ENCODE measurements at regions not wholly inside any gene's neighbourhood (a gene's known extent, or its start where the extent isn't known, plus 50 kb on each side); places are given as distances from the start of the nearest gene placed in this dataset.

DNA sequence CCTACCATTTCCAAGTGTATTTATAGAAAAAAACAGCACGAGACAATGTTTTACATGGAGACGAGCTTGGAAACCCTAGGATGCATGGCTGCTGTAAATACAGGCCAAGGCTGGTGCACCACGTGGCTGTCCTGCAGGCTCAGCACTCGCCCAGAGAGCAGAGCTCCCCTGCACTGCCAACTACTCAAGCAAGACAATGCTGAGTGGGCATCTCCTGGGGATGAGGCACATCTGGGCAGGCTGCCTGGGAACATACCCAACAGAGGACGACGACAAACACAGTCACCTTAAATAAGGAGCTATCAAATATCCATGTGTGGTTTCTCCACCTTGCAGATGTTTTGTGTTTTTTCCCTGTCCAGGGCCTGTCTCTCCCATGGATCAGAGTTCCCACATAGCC, 128.3 kb upstream of the PRMT8 start:
- peaks cover 23% of the 10 kb centered on the region for H3K27me3 Mint-ChIP-seq
- intact Hi-C loops (cut with micrococcal nuclease), result no loop called here
- no peaks in the 10 kb centered on the region for H3K4me1 Mint-ChIP-seq
- H3K27ac Mint-ChIP-seq, result no peak overlapping the region
- no peak for DNase-seq
- H3K9me3 Mint-ChIP-seq, result no peaks in the 10 kb centered on the region
- no peaks in the 10 kb centered on the region for H3K36me3 Mint-ChIP-seq (ENCODE audit: low read depth)
- no peak overlapping the region for H3K4me3 Mint-ChIP-seq

DNA sequence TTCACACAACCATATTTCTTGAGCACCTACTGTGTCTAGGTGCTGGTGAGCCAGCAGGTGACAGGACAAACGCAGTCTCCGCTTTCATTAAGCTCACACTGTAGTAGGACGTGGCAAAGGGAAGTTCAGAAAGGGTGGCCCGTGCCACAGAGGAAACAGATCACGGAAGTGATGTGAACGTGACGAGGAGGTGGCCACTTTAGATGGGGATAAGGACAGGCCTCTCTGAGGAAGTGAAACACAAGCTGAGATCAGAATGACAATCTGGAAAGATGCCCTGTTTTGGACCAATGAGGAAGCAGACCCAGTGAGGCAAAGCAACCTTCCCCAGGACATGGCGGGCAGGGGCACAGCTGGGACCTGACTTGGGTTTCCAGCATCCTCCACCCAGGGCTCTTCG, 127.4 kb upstream of the PRMT8 start:
- Mint-ChIP-seq H3K4me1 (no peaks in the 10 kb centered on the region), H3K36me3 (ENCODE audit: low read depth) (no peaks in the 10 kb centered on the region), H3K27me3 (peaks cover 23% of the 10 kb centered on the region), H3K27ac (no peak overlapping the region), H3K4me3 (no peak overlapping the region), H3K9me3 (no peaks in the 10 kb centered on the region)
- intact Hi-C loops (cut with micrococcal nuclease), result no loop called here
- DNase-seq, result no peak

DNA sequence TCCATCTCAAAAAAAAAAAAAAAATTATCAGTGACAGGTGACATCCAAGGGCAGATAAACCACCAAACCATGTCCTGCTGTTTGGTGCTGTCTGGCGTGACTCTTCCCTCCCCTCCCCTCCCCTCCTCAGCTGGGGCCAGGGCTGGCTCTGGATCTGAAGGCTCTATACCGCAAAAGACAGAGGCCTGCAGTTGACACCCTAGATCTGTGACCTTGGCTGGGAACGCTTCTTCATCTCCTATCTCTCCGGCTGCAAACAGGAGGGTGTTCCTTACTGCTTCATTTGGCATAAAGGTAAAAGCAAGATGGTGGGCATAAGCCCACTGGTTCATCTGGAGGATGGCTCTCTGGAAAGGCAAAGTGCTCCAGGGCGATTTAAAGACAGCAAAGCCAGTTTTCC, 126.8 kb upstream of the PRMT8 start:
- intact Hi-C loops (cut with micrococcal nuclease), result no loop called here
- Mint-ChIP-seq H3K4me1 (no peaks in the 10 kb centered on the region), H3K36me3 (ENCODE audit: low read depth) (no peaks in the 10 kb centered on the region), H3K9me3 (no peaks in the 10 kb centered on the region), H3K27me3 (peaks cover 23% of the 10 kb centered on the region), H3K27ac (no peak overlapping the region), H3K4me3 (no peak overlapping the region)
- no peak for DNase-seq

DNA sequence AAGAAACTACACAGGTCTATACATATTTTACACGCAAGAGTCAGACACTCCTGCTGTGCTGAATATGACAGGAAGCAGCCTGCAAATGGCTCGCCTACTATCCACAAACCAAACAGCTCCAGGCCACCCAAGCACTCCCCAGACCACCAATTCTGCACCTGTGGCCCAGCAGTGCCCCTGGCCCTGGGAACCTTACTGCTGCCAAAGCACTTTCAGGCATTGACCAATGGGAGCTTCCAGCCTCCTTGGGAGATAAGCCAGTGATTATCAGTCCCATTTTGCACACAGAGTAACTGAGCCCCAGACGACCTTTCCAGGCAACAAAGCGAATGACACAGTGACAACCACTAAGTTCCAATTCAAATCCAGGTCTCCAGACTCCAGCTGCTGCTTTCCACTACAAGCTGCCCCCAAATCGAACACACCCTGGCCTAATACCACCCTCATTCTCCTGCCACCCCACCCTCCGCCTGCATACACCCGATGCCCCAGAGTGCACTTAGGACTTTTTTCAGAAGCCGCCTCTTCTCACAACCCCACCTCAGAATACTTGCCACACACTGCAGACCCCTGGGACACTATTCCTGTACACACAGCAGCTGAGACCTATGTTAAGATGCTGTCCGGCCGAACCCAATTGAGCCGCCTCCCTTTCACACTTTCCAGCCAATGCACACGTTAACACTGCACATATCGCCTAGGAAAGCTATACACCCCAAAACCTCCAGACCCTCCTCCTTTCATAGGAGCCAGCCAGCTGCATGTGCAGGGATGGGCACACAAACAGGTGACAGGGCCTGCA, 126.1 kb upstream of the PRMT8 start:
- H3K9me3 Mint-ChIP-seq, result no peaks in the 10 kb centered on the region
- H3K4me3 Mint-ChIP-seq, result no peak overlapping the region
- no peaks in the 10 kb centered on the region for H3K36me3 Mint-ChIP-seq (ENCODE audit: low read depth)
- intact Hi-C loops (cut with micrococcal nuclease), result no loop called here
- no peak for DNase-seq
- no peak overlapping the region for H3K27ac Mint-ChIP-seq
- no peaks in the 10 kb centered on the region for H3K4me1 Mint-ChIP-seq
- peaks cover 23% of the 10 kb centered on the region for H3K27me3 Mint-ChIP-seq

DNA sequence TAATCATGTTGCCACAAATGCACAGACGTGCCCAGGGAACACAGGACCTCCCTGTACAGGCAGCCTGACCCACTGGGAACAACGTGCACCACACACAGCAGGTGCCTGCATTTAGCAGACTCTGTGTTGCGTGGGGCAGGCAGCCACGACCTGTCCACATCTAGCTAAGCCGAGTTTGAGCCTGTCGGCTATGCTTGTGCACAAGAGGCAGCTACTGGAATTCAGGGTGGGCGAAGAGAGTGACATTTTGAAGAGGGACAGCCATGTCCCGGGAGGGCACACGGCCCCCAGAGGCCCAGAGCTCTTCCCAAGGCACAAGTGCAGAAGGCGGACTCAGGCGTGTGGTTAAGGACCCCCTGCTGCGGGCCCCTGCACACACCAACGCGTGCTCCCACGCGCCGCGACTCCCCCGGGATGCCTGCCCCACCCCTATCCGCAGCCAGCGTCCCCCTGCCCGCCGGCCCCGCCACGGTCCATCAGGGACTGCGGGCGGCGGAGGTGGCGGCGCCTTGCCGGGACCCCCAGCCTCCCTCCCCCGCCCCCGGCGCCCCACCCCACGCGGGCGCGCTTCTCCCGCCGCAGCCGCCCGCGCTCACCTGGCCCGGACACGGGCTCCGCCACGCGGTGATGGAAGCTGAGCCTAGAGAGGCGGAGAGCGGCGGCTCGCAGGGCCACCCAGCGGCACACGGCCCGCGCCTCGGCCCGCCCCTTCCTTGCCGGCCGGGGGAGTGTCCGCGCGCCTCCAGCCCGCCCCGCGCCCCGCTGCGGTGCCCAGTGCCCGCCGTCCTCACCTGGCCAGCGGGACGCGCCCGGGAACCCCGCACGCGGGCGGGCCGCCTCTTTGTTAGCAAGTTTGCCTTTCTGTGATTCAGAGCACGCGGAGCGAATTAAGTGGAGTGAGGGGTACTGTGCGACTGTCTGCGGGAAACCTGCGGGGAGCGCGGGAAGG, 125.3 kb upstream of the PRMT8 start:
- Mint-ChIP-seq H3K27me3 (peaks cover 23% of the 10 kb centered on the region), H3K36me3 (ENCODE audit: low read depth) (no peaks in the 10 kb centered on the region), H3K4me3 (no peak overlapping the region), H3K27ac (no peak overlapping the region), H3K4me1 (no peaks in the 10 kb centered on the region), H3K9me3 (no peaks in the 10 kb centered on the region)
- no peak for DNase-seq
- intact Hi-C loops (cut with micrococcal nuclease), result no loop called here

DNA sequence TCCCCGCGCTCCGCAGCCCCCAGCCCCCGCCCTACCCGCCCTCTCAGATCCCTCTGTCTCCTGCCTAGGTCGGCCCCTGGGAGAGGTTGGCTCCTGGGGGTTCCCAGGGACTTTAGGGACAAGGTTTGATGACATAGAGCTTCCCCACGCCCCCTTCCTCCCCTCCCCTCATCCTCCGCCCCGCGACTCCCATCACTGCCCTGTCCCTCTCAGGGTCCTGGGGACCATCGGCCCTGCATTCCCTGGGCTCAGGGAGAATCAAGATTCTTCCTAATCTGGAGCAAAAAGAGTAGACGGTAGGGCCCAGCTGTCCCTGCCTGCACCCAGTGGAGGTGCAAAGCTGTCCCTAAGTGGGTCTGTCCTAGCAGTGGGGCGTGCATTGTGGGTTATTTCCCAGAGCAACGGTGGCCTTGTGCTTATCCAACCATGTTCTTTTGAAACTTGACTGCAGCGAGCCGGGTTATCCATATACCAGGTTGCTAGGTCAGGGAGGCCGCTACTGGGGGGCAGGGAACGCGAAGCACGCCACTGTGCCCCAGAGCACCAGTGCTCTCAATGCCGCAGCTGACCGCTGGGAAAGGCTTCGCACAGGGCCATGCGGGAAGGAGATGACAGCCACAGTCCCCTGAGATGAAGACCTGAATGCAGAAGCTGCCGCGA, 124.4 kb upstream of the PRMT8 start:
- DNase-seq, result no peak
- no peak overlapping the region for H3K4me3 Mint-ChIP-seq
- no peaks in the 10 kb centered on the region for H3K4me1 Mint-ChIP-seq
- H3K27me3 Mint-ChIP-seq, result peaks cover 26% of the 10 kb centered on the region
- no peaks in the 10 kb centered on the region for H3K9me3 Mint-ChIP-seq
- intact Hi-C loops (cut with micrococcal nuclease), result no loop called here
- H3K36me3 Mint-ChIP-seq (ENCODE audit: low read depth), result no peaks in the 10 kb centered on the region
- H3K27ac Mint-ChIP-seq, result no peak overlapping the region

DNA sequence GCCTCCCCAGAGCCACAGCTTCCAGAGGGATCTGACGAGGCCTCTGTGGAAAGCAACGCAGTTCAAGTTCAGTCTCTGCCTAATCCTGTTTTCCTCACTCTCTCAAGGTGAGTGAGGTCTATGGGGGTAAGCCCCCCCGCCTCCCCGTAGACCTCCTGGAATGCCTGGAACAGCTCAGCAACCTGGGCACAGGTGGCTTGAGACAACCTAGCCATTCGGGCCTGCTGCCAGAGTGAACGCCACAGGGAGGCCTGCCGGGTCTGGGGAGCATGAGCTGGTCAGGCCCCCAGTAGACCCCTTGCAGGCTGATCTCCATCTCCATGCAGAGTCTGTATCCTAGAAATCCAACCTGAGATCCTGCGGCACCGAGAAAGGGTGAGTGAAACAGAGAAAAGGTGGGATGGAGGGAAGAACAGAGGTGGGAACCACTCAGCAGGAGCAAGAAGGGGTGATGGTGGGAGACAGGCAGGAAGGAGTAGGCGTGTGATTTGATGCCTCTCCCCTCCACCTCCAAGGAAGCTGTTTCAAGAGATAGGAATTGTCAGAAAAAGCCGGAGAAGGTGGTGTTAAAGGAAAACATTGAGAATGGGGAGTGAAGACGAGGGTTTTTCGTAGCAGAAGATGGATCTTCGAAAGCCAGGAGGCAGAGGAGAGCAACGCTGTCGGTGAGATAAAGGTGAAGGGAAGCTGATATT, 123.1 kb upstream of the PRMT8 start:
- intact Hi-C loops (cut with micrococcal nuclease), result no loop called here
- no peak for DNase-seq
- Mint-ChIP-seq H3K27ac (no peak overlapping the region), H3K36me3 (ENCODE audit: low read depth) (no peaks in the 10 kb centered on the region), H3K9me3 (no peaks in the 10 kb centered on the region), H3K27me3 (peaks cover 24% of the 10 kb centered on the region), H3K4me3 (no peak overlapping the region), H3K4me1 (no peaks in the 10 kb centered on the region)

DNA sequence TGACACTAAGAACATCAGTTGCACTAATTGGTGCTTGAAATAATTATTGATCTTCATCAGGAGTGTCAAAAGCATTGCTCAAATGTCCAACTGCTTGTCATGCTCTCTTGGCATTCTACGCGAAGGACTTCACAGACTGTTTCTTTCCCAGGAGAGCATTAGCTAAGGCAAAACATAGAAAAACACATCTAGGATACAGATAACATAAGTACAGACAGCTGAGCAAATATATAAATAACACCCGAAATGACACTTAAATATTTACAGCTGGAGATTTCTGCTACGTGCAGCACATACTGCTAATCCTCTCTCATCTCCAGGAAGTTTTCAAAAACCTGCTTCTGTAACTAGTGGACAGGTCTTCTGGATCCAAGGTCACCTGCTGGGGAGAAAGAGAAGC, 120.0 kb upstream of the PRMT8 start:
- Mint-ChIP-seq H3K36me3 (ENCODE audit: low read depth) (no peaks in the 10 kb centered on the region), H3K4me3 (no peak overlapping the region), H3K4me1 (no peaks in the 10 kb centered on the region), H3K27me3 (peaks cover 6% of the 10 kb centered on the region), H3K9me3 (no peaks in the 10 kb centered on the region), H3K27ac (no peak overlapping the region)
- DNase-seq, result no peak
- intact Hi-C loops (cut with micrococcal nuclease), result no loop called here

DNA sequence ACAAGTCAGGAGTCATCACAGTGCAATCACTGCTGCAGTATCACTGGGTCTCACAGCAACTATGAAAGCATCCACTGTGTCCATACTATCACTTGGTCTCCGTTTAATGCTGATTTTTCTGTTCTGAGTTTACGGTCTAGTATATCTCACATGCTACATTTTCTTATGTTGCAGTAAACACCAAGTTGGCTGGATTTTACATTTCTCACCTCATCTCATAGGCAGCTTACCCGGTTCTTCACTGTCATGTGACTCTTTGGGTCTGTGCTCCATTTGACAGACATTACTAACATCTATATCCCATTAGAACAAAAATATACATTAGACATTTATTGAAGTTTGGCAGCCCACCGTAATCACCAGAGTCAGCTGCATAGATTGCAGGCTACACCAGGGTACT, 115.7 kb upstream of the PRMT8 start:
- H3K4me3 Mint-ChIP-seq, result no peak overlapping the region
- intact Hi-C loops (cut with micrococcal nuclease), result no loop called here

DNA sequence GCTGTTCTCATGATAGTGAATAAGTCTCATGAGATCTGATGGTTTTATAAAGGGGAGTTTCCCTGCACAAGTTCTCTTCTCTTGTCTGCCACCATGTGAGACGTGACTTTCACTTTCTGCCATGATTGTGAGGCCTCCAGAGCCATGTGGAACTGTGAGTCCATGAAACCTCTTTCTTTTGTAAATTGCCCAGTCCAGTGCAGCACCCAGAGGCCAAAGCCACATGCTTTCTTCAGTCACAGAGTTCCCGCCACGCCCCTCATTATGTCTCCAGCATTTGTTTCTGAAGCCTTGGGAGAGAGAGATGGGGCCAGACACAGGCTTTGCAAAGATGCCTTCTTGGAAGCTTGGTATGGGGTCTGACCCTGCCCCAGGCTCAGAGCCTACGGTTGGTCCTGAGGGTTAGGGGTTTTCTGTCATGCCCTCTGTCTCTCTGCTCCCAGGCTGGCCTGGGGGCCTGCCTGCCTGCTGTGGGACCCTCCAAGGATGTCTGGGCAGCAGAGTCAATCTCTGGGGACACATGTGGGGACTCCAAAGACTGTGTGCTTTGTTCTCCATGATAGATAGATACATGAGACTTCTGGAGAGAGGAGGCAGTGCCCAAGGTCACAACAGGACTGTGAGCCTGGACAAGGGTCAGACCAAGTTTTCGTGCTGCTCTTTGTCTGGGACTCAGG, 114.1 kb upstream of the PRMT8 start:
- Mint-ChIP-seq H3K27me3 (peaks cover 10% of the 10 kb centered on the region), H3K36me3 (ENCODE audit: low read depth) (no peaks in the 10 kb centered on the region), H3K9me3 (no peaks in the 10 kb centered on the region), H3K4me3 (no peak overlapping the region), H3K4me1 (no peaks in the 10 kb centered on the region), H3K27ac (no peak overlapping the region)
- no peak for DNase-seq
- intact Hi-C loops (cut with micrococcal nuclease), result no loop called here

More for the DNA sequence above, 115.7 kb upstream of the PRMT8 start:
- no peak overlapping the region for H3K27ac Mint-ChIP-seq
- H3K4me1 Mint-ChIP-seq, result no peaks in the 10 kb centered on the region
- no peak for DNase-seq
- no peaks in the 10 kb centered on the region for H3K9me3 Mint-ChIP-seq
- H3K36me3 Mint-ChIP-seq (ENCODE audit: low read depth), result no peaks in the 10 kb centered on the region
- H3K27me3 Mint-ChIP-seq, result peaks cover 9% of the 10 kb centered on the region

DNA sequence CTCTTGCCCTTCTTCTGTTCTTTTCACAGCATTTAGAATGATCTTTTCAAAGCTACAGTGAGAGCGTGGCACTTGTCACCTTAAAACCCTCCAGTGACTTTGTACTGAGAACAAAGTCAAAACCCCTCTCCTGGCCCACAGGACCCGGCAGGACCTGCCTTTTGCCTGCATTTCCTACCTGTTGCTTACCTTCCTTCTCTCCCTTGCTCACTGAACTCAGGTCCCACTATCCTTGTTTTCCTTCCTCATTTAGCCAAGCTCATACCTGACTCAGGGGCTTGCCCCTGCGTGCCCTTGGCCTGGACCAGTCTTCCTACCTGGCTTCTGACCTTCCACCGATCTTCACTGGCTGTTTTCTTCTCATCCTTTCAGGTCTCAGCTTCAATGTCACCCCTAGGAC, 112.3 kb upstream of the PRMT8 start:
- Mint-ChIP-seq H3K4me1 (no peaks in the 10 kb centered on the region), H3K27ac (no peak overlapping the region), H3K36me3 (ENCODE audit: low read depth) (no peaks in the 10 kb centered on the region), H3K4me3 (no peak overlapping the region), H3K9me3 (no peaks in the 10 kb centered on the region), H3K27me3 (peaks cover 19% of the 10 kb centered on the region)
- no peak for DNase-seq
- intact Hi-C loops (cut with micrococcal nuclease), result no loop called here

DNA sequence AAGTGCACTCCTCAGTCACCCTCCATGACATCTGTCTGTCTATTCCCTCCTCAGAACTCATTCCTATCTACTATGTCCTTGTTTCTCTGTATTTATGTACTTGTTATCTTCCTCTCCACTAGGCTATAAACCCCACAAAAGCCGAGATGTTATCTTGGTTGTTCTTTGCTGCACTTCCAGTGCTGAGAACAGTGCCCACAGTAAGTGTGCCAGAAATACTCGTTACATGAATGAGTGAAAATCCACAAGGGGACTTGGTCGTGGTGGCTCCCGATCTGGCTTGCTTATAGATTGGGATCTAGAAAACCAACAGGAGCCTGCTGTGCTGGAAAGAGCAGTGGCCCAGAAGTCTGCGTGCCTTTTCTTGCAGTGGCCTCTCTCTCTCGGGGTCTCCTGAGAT, 111.9 kb upstream of the PRMT8 start:
- Mint-ChIP-seq H3K27ac (no peak overlapping the region), H3K4me3 (no peak overlapping the region), H3K9me3 (no peaks in the 10 kb centered on the region), H3K4me1 (no peaks in the 10 kb centered on the region), H3K36me3 (ENCODE audit: low read depth) (no peaks in the 10 kb centered on the region), H3K27me3 (peaks cover 21% of the 10 kb centered on the region)
- intact Hi-C loops (cut with micrococcal nuclease), result no loop called here
- DNase-seq, result no peak

Measured in activated CD4-positive, alpha-beta T cell treated with anti-CD3 and anti-CD28 coated beads, Interleukin-2, amount 10 ng/mL, durations not matched to agents 24 days and 14 days (primary cell).